ENCODE measurements at regions not wholly inside any gene's neighbourhood (a gene's known extent, or its start where the extent isn't known, plus 50 kb on each side); places are given as distances from the start of the nearest gene placed in this dataset.

- Histone ChIP-seq H2BK15ac (ENCODE audit: low read depth, low read length) (no peak overlapping the region), H4K20me1 (ENCODE audit: control insufficient read depth, insufficient read depth, insufficient read length) (no peaks in the 10 kb centered on the region), H3K23ac (ENCODE audit: insufficient read length, low read depth, low read length) (no peak overlapping the region), H2BK20ac (ENCODE audit: low read depth, low read length, poor library complexity, severe bottlenecking) (no peak overlapping the region), H3K4ac (ENCODE audit: low read depth, low read length) (no peak overlapping the region), H3K27ac (ENCODE audit: insufficient read length, low read depth, low read length) (no peak overlapping the region), H3K9me3 (ENCODE audit: control insufficient read depth, low read depth, low read length) (no peaks in the 10 kb centered on the region), H2BK12ac (ENCODE audit: insufficient read length, low read depth, low read length) (no peak overlapping the region), H4K91ac (ENCODE audit: insufficient read length, low read depth, low read length) (no peak overlapping the region), H3T11ph (ENCODE audit: low read length) (no peak overlapping the region), H3K14ac (ENCODE audit: insufficient read depth, low read length) (no peak overlapping the region), H3K4me2 (ENCODE audit: insufficient read depth, insufficient read length, low read length) (no peak overlapping the region), H3K79me1 (ENCODE audit: insufficient read depth, low read depth, low read length, poor library complexity, severe bottlenecking) (no peaks in the 10 kb centered on the region), H3K79me2 (ENCODE audit: insufficient read depth, low read length) (no peaks in the 10 kb centered on the region), H2BK120ac (ENCODE audit: low read depth, low read length, poor library complexity, severe bottlenecking) (no peak overlapping the region), H4K8ac (replicated peaks; ENCODE audit: insufficient read length, low read depth, low read length) (no peak overlapping the region), H2BK5ac (ENCODE audit: insufficient read length, low read length) (no peak overlapping the region), H3K23me2 (ENCODE audit: insufficient read length, low read depth, low read length, poor library complexity, severe bottlenecking) (no peaks in the 10 kb centered on the region), H2AK5ac (ENCODE audit: insufficient read length, low read length) (no peak overlapping the region), H3K56ac (ENCODE audit: insufficient read length, low read depth, low read length) (no peak overlapping the region), H3K18ac (ENCODE audit: insufficient read length, low read depth, low read length) (no peak overlapping the region), H3K27me3 (ENCODE audit: insufficient read depth, low read length) (no peaks in the 10 kb centered on the region), H3K9ac (ENCODE audit: extremely low read depth, insufficient read length, low read length) (no peak overlapping the region), H4K5ac (ENCODE audit: insufficient read length, low read depth, low read length) (no peak overlapping the region), H3K4me1 (ENCODE audit: insufficient read depth, low read length) (no peaks in the 10 kb centered on the region; the same call in 1 of the 2 replicates), H2AFZ (ENCODE audit: low read length) (no peak overlapping the region)
- Mint-ChIP-seq H3K27me3 (ENCODE audit: low read depth) (no peaks in the 10 kb centered on the region), H3K4me1 (no peaks in the 10 kb centered on the region), H3K4me3 (no peak overlapping the region), H3K36me3 (ENCODE audit: insufficient read depth in 1 of 3, low read depth in 3 of 3) (no peaks in the 10 kb centered on the region), H3K27ac (no peak overlapping the region), H3K9me3 (no peaks in the 10 kb centered on the region; a peak in 1 of 5 replicates)
- no peak for DNase-seq
- TF ChIP-seq, protein P1, sequence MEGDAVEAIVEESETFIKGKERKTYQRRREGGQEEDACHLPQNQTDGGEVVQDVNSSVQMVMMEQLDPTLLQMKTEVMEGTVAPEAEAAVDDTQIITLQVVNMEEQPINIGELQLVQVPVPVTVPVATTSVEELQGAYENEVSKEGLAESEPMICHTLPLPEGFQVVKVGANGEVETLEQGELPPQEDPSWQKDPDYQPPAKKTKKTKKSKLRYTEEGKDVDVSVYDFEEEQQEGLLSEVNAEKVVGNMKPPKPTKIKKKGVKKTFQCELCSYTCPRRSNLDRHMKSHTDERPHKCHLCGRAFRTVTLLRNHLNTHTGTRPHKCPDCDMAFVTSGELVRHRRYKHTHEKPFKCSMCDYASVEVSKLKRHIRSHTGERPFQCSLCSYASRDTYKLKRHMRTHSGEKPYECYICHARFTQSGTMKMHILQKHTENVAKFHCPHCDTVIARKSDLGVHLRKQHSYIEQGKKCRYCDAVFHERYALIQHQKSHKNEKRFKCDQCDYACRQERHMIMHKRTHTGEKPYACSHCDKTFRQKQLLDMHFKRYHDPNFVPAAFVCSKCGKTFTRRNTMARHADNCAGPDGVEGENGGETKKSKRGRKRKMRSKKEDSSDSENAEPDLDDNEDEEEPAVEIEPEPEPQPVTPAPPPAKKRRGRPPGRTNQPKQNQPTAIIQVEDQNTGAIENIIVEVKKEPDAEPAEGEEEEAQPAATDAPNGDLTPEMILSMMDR (conservative IDR thresholded peaks at IDR 0.05), result no peak; the same call in 2 of the 3 replicates
- no CpG with 5 or more reads among the region's 3 CpGs for WGBS (ENCODE audit: extremely low coverage, insufficient read length, low lambda C conversion rate)
Observed at GRCh38 chr15:35909414-35909813, 363.4 kb upstream of the DPH6 start.

All from H9 (cell line).